Natural killer cell (primary cell): ENCODE measurements at regions not wholly inside any gene's neighbourhood (a gene's known extent, or its start where the extent isn't known, plus 50 kb on each side); places are given as distances from the start of the nearest gene placed in this dataset.
A peak's percentile ranks its signal among the peaks of the same experiment; 100 is the strongest.

Experiments used
- ATAC-seq, 3 donors: fragments of 150-1000 bp in 2 of 3; fragments of 200-7000 bp in 1 of 3; cut with Tn5 transposase; 1 replicate in 1 of 3; 2 replicates in 2 of 3; pipeline ENCODE4 v1.10.0; 2021; ENCODE audit warnings: mild to moderate bottlenecking in 2 of 3, moderate library complexity in 2 of 3
- DNase-seq, 2 donors: peaks; one replicate each; pipeline versions ENCODE4 v3.0.0 to v3.0.0-alpha.2; 2013 to 2021; ENCODE audit warnings: mixed read lengths in 1 of 2
- H3K27ac ChIP-seq: one replicate; pipeline ENCODE4 v1.5.1; 2013; ENCODE audit warnings: mild to moderate bottlenecking, low read length
- H3K27me3 ChIP-seq: one replicate; pipeline ENCODE4 v1.6.1; 2013; ENCODE audit warnings: low read length; ENCODE audit not compliant: control insufficient read depth, insufficient read depth
- H3K36me3 ChIP-seq: one replicate; pipeline ENCODE4 v1.6.1; 2013; ENCODE audit warnings: low read length; ENCODE audit not compliant: control insufficient read depth, insufficient read depth
- H3K4me1 ChIP-seq: one replicate; pipeline ENCODE4 v1.6.1; 2013; ENCODE audit warnings: low read length; ENCODE audit not compliant: control insufficient read depth, insufficient read depth
- H3K4me3 ChIP-seq: one replicate; pipeline ENCODE4 v1.5.1; 2013; ENCODE audit warnings: low read length
- H3K9me3 ChIP-seq: one replicate; pipeline ENCODE4 v1.6.1; 2013; ENCODE audit warnings: low read length; ENCODE audit not compliant: control insufficient read depth, insufficient read depth
- H3K27ac Mint-ChIP-seq, 2 donors: one replicate each; pipeline ENCODE4 v1.8.0; 2022; ENCODE audit warnings: mild to moderate bottlenecking in 2 of 2, mixed read lengths in 2 of 2, moderate library complexity in 1 of 2
- H3K27me3 Mint-ChIP-seq, 2 donors: one replicate each; pipeline ENCODE4 v1.8.0; 2022; ENCODE audit warnings: low read depth in 2 of 2, mixed read lengths in 2 of 2
- H3K36me3 Mint-ChIP-seq: one replicate; pipeline ENCODE4 v1.8.0; 2022; ENCODE audit warnings: mixed read lengths
- H3K4me1 Mint-ChIP-seq, 2 donors: one replicate each; pipeline ENCODE4 v1.8.0; 2022; ENCODE audit warnings: mixed read lengths in 2 of 2
- H3K4me3 Mint-ChIP-seq: one replicate; pipeline ENCODE4 v1.8.0; 2022; ENCODE audit warnings: mild to moderate bottlenecking, moderate library complexity, mixed read lengths
- H3K9me3 Mint-ChIP-seq, 2 donors: one replicate each; pipeline ENCODE4 v1.8.0; 2022; ENCODE audit warnings: mixed read lengths in 2 of 2
- CTCF ChIP-seq: fragments of 200-600 bp; IDR thresholded peaks from one replicate; pipeline ENCODE4 v1.8.0; 2022; ENCODE audit warnings: antibody characterized with exemption
- WGBS: methylation state at CpG from one replicate; pipeline ENCODE4 v1.1.7; 2013; ENCODE audit warnings: missing lambda C conversion rate; ENCODE audit not compliant: insufficient coverage; 5-methylcytosine and 5-hydroxymethylcytosine counted together
- intact Hi-C: fragments of 100-400 bp; cut with micrococcal nuclease; formaldehyde crosslinking; loops from one replicate; pipeline ENCODE4 v1.14.2; 2022

GRCh38 chr1:70910013-70910412, 137.6 kb downstream of the PTGER3 start:
- peak overlapping the region; percentile 48 for H3K4me3 Mint-ChIP-seq
- TF ChIP-seq CTCF, result no peak
- H3K4me1 Mint-ChIP-seq, result peaks cover 41 to 51% of the 10 kb centered on the region in 2 donors
- intact Hi-C loops, result no loop called here
- peak overlapping the region in 1 of 2 donors; percentile 17 for H3K27ac Mint-ChIP-seq
- Histone ChIP-seq H3K4me3 (no peak overlapping the region), H3K9me3 (peaks cover under 1% of the 10 kb centered on the region), H3K36me3 (no peaks in the 10 kb centered on the region), H3K4me1 (peaks cover 19% of the 10 kb centered on the region), H3K27me3 (peaks cover 10% of the 10 kb centered on the region), H3K27ac (no peak overlapping the region)
- DNase-seq (peak in 1 of 2 donors; percentile 18), ATAC-seq (peak; percentile 56 to 76 (median 59))
- peaks cover 3 to 46% of the 10 kb centered on the region in 2 donors for H3K27me3 Mint-ChIP-seq
- peaks cover 14% of the 10 kb centered on the region for H3K36me3 Mint-ChIP-seq
- 9% methylated on average over 1 of the region's 1 CpG for WGBS
- peaks cover 0 to 2% of the 10 kb centered on the region in 2 donors for H3K9me3 Mint-ChIP-seq

- Mint-ChIP-seq H3K4me3 (no peak overlapping the region), H3K36me3 (peaks cover 6% of the 10 kb centered on the region), H3K27me3 (peaks cover 10 to 46% of the 10 kb centered on the region in 2 donors), H3K27ac (no peak overlapping the region), H3K9me3 (no peaks in the 10 kb centered on the region), H3K4me1 (peaks cover 40 to 45% of the 10 kb centered on the region in 2 donors)
- Histone ChIP-seq H3K9me3 (no peaks in the 10 kb centered on the region), H3K4me1 (peaks cover 19% of the 10 kb centered on the region), H3K36me3 (no peaks in the 10 kb centered on the region), H3K4me3 (no peak overlapping the region), H3K27ac (no peak overlapping the region), H3K27me3 (peaks cover 10% of the 10 kb centered on the region)
- no peak for DNase-seq
- WGBS, result 87% methylated on average over 3 of the region's 3 CpGs
- no peak for TF ChIP-seq CTCF
- no peak for ATAC-seq
- intact Hi-C loops, result no loop called here
These were observed 135.8 kb downstream of the PTGER3 start for GRCh38 chr1:70911861-70912260.

GRCh38 chr1:70914224-70914623, 133.4 kb downstream of the PTGER3 start:
- peaks cover 16 to 21% of the 10 kb centered on the region in 2 donors for H3K4me1 Mint-ChIP-seq
- H3K36me3 Mint-ChIP-seq, result peaks cover 6% of the 10 kb centered on the region
- Histone ChIP-seq H3K27me3 (peaks cover 10% of the 10 kb centered on the region), H3K4me3 (no peak overlapping the region), H3K36me3 (no peaks in the 10 kb centered on the region), H3K4me1 (peaks cover 9% of the 10 kb centered on the region), H3K9me3 (no peaks in the 10 kb centered on the region), H3K27ac (no peak overlapping the region)
- 100% methylated on average over 1 of the region's 1 CpG for WGBS
- no peak for ATAC-seq
- peaks cover 12 to 62% of the 10 kb centered on the region in 2 donors for H3K27me3 Mint-ChIP-seq
- TF ChIP-seq CTCF, result no peak
- H3K9me3 Mint-ChIP-seq, result no peaks in the 10 kb centered on the region
- H3K4me3 Mint-ChIP-seq, result no peak overlapping the region
- intact Hi-C loops, result no loop called here
- no peak overlapping the region for H3K27ac Mint-ChIP-seq
- no peak for DNase-seq
